KMS-11 (cell line): ENCODE measurements at regions not wholly inside any gene's neighbourhood (a gene's known extent, or its start where the extent isn't known, plus 50 kb on each side); places are given as distances from the start of the nearest gene placed in this dataset.

Source experiments
- H2AFZ ChIP-seq: fragments of 200-600 bp; sonication (generic); 2 replicates; pipeline ENCODE4 v1.6.1; 2016; ENCODE audit warnings: antibody characterized with exemption, mixed run types, low read depth
- H3K27ac ChIP-seq: fragments of 200-600 bp; sonication (generic); 2 replicates; pipeline ENCODE4 v1.6.1; 2016; ENCODE audit warnings: mild to moderate bottlenecking, mixed run types
- H3K27me3 ChIP-seq: fragments of 200-600 bp; sonication (generic); 2 replicates; pipeline ENCODE4 v1.6.1; 2017; ENCODE audit warnings: mild to moderate bottlenecking, low read depth, mixed run types, moderate library complexity; ENCODE audit not compliant: insufficient read depth
- H3K36me3 ChIP-seq: fragments of 200-600 bp; sonication (generic); 2 replicates; pipeline ENCODE4 v1.6.1; 2017; ENCODE audit warnings: mild to moderate bottlenecking, mixed run types; ENCODE audit not compliant: insufficient read depth
- H3K4me1 ChIP-seq: fragments of 200-600 bp; sonication (generic); 2 replicates; pipeline ENCODE4 v1.6.1; 2016; ENCODE audit warnings: mild to moderate bottlenecking, low read depth, mixed run types; ENCODE audit not compliant: poor library complexity, severe bottlenecking
- H3K4me2 ChIP-seq: fragments of 200-600 bp; sonication (generic); 2 replicates; pipeline ENCODE4 v1.7.0; 2016; ENCODE audit warnings: mild to moderate bottlenecking, mixed run types
- H3K4me3 ChIP-seq: fragments of 200-600 bp; sonication (generic); IDR thresholded peaks from 2 replicates; pipeline ENCODE4 v1.6.1; 2017; ENCODE audit warnings: low read depth, low read length, mixed read lengths; ENCODE audit not compliant: insufficient read depth
- H3K79me2 ChIP-seq: fragments of 200-600 bp; sonication (generic); 2 replicates; pipeline ENCODE4 v1.6.1; 2016; ENCODE audit warnings: low read depth, mixed run types; ENCODE audit not compliant: insufficient read depth
- H3K9ac ChIP-seq: fragments of 200-600 bp; sonication (generic); 2 replicates; pipeline ENCODE4 v1.6.1; 2016; ENCODE audit warnings: mild to moderate bottlenecking, mixed run types
- H4K20me1 ChIP-seq: fragments of 200-600 bp; sonication (generic); 2 replicates; pipeline ENCODE4 v1.6.1; 2016; ENCODE audit warnings: mild to moderate bottlenecking, mixed run types; ENCODE audit not compliant: insufficient read depth
- CTCF ChIP-seq: fragments of 200-600 bp; sonication (generic); conservative IDR thresholded peaks from 2 replicates; pipeline ENCODE4 v1.6.1; 2017; ENCODE audit warnings: low read depth, mild to moderate bottlenecking, antibody characterized with exemption, low read length, moderate library complexity, mixed read lengths

DNA sequence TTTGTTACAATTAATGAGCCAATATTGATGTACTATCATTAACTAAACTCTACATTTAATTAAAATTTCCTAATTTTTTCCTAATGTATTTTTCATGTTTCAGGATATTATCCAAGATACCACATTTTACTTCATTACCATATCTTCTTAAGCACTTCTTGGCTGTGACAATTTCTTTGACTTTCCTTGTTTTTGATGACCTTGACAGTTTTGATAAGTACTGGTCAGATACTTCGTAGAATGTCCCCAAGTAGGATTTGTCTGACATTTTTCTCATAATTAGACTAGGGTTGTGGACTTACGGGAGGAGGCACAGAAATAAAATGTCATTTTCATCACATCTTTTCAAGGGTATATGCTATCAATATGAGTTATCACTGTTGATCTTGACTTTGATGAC lies 700.9 kb downstream of the BCL11B start:
- TF ChIP-seq CTCF, result no peak
- H3K27me3 ChIP-seq, result no peaks in the 10 kb centered on the region
- no peak overlapping the region for H2AFZ ChIP-seq
- H3K4me2 ChIP-seq, result no peak overlapping the region
- H3K36me3 ChIP-seq, result no peaks in the 10 kb centered on the region
- H3K27ac ChIP-seq, result no peak overlapping the region
- H3K9ac ChIP-seq, result no peak overlapping the region
- H4K20me1 ChIP-seq, result no peaks in the 10 kb centered on the region
- no peaks in the 10 kb centered on the region for H3K79me2 ChIP-seq
- no peak overlapping the region for H3K4me3 ChIP-seq
- no peaks in the 10 kb centered on the region for H3K4me1 ChIP-seq

- Histone ChIP-seq H3K4me1 (no peaks in the 10 kb centered on the region), H2AFZ (no peak overlapping the region), H4K20me1 (no peaks in the 10 kb centered on the region), H3K9ac (no peak overlapping the region), H3K36me3 (no peaks in the 10 kb centered on the region), H3K79me2 (no peaks in the 10 kb centered on the region), H3K27me3 (no peaks in the 10 kb centered on the region; the same call in 1 of the 2 replicates), H3K4me3 (no peak overlapping the region), H3K27ac (no peak overlapping the region), H3K4me2 (no peak overlapping the region)
- TF ChIP-seq CTCF, result no peak
These were observed 698.9 kb downstream of the BCL11B start for GRCh38 chr14:98573082-98573481.

GRCh38 chr14:98576463-98576862 lies 695.5 kb downstream of the BCL11B start:
- H3K27ac ChIP-seq, result no peak overlapping the region
- H3K9ac ChIP-seq, result no peak overlapping the region
- no peaks in the 10 kb centered on the region; the same call in 1 of the 2 replicates for H3K27me3 ChIP-seq
- H3K4me3 ChIP-seq, result no peak overlapping the region
- H2AFZ ChIP-seq, result no peak overlapping the region
- H3K36me3 ChIP-seq, result no peaks in the 10 kb centered on the region
- H3K79me2 ChIP-seq, result no peaks in the 10 kb centered on the region
- H3K4me2 ChIP-seq, result no peak overlapping the region
- no peaks in the 10 kb centered on the region for H4K20me1 ChIP-seq
- H3K4me1 ChIP-seq, result no peaks in the 10 kb centered on the region
- no peak for TF ChIP-seq CTCF

DNA sequence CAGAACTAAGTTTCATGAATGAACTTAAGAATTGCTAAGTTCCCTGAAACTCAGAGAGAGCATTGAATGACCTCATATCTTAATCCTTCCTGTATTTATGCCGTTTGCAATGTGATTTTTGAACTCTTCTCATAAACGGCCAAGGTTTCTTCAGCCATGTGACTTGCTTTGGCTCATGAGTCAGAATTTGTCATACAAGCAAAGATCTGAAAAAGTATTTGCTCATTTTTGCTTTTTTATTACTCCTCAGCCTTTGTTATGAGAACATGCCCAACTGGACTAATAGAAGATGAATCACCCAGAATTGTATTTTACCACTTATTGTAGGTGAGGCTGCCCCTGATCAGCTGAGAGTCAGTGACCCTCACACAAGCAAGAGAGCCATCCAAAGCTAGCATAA lies 693.8 kb downstream of the BCL11B start:
- no peak overlapping the region for H3K4me2 ChIP-seq
- H3K9ac ChIP-seq, result no peak overlapping the region
- H3K27me3 ChIP-seq, result no peaks in the 10 kb centered on the region; the same call in 1 of the 2 replicates
- no peak overlapping the region for H3K4me3 ChIP-seq
- TF ChIP-seq CTCF, result no peak
- no peaks in the 10 kb centered on the region for H3K79me2 ChIP-seq
- H4K20me1 ChIP-seq, result no peaks in the 10 kb centered on the region
- H3K4me1 ChIP-seq, result no peaks in the 10 kb centered on the region
- H2AFZ ChIP-seq, result no peak overlapping the region
- H3K36me3 ChIP-seq, result no peaks in the 10 kb centered on the region
- H3K27ac ChIP-seq, result no peak overlapping the region

DNA sequence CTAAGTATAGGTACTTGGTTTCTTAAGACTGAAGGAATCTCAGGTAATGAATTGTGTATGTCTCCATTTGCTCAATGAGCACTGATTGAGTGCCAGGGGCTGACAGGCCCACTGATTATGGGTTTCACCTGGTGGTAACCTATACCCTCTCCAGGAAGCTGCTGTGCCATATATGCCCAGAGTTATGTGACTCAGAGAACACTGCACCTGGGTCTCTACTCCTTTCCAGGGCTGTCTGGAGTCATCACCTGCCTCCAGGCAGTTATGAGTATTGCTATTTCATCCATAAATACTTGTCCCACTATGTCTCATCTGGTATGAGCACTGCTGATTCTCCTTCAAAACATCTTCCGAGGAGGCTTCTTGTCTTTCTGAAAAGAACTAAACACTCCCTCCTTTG lies 692.9 kb downstream of the BCL11B start:
- Histone ChIP-seq H3K4me2 (no peak overlapping the region), H3K79me2 (no peaks in the 10 kb centered on the region), H4K20me1 (no peaks in the 10 kb centered on the region), H2AFZ (no peak overlapping the region), H3K36me3 (no peaks in the 10 kb centered on the region), H3K27ac (no peak overlapping the region), H3K4me1 (no peaks in the 10 kb centered on the region), H3K27me3 (no peaks in the 10 kb centered on the region; the same call in 1 of the 2 replicates), H3K9ac (no peak overlapping the region), H3K4me3 (no peak overlapping the region)
- no peak for TF ChIP-seq CTCF
